B cell (primary cell): ENCODE measurements at regions not wholly inside any gene's neighbourhood (a gene's known extent, or its start where the extent isn't known, plus 50 kb on each side); places are given as distances from the start of the nearest gene placed in this dataset.

Source experiments
- CTCF ChIP-seq: fragments of 200-600 bp; IDR thresholded peaks from one replicate; pipeline ENCODE4 v1.8.0; 2022; ENCODE audit warnings: antibody characterized with exemption, mild to moderate bottlenecking
- EZH2 ChIP-seq: IDR thresholded peaks from 2 replicates; pipeline ENCODE4 v1.6.1; 2012; ENCODE audit warnings: borderline replicate concordance, low read depth, mild to moderate bottlenecking, moderate library complexity, low read length; ENCODE audit not compliant: insufficient read depth, poor library complexity, severe bottlenecking

- TF ChIP-seq CTCF (no peak), EZH2 (no peak)
Observed at GRCh38 chr19:32208060-32208459, 137.3 kb upstream of the ZNF507 start.
